Limb (tissue), 2 donors: ENCODE measurements at regions not wholly inside any gene's neighbourhood (a gene's known extent, or its start where the extent isn't known, plus 50 kb on each side); places are given as distances from the start of the nearest gene placed in this dataset.
A peak's percentile ranks its signal among the peaks of the same experiment; 100 is the strongest.

ENCODE experiments used
- DNase-seq, 2 donors: peaks; one replicate each; pipeline ENCODE4 v3.0.0-alpha.2; 2016; ENCODE audit errors: extremely low spot score in 2 of 2

GRCh38 chr20:23232219-23232581 is 118.4 kb upstream of the NXT1 start:
- DNase-seq: no peak

GRCh38 chr20:23231561-23232218 is 118.9 kb upstream of the NXT1 start:
- no peak for DNase-seq

- no peak for DNase-seq
Measured at GRCh38 chr20:23230766-23231385, 119.7 kb upstream of the NXT1 start.

GRCh38 chr20:23229989-23230388 is 120.6 kb upstream of the NXT1 start:
- DNase-seq: no peak

GRCh38 chr20:23228912-23229311 is 121.7 kb upstream of the NXT1 start:
- peak in 1 of 2 donors; percentile 8 for DNase-seq

- no peak for DNase-seq
Measured at GRCh38 chr20:23227976-23228375, 122.6 kb upstream of the NXT1 start.

- no peak for DNase-seq
Measured at GRCh38 chr20:23227274-23227673, 123.3 kb upstream of the NXT1 start.

GRCh38 chr20:23226612-23227265 is 123.9 kb upstream of the NXT1 start:
- no peak for DNase-seq

- DNase-seq: peak in 1 of 2 donors; percentile 16
Measured at GRCh38 chr20:23225407-23226060, 125.1 kb upstream of the NXT1 start.

- DNase-seq: peak in 1 of 2 donors; percentile 11
Measured at GRCh38 chr20:23224806-23225205, 125.8 kb upstream of the NXT1 start.

- DNase-seq: no peak
Measured at GRCh38 chr20:23223908-23224580, 126.5 kb upstream of the NXT1 start.

- DNase-seq: no peak
Measured at GRCh38 chr20:23222531-23223200, 127.9 kb upstream of the NXT1 start.

- no peak for DNase-seq
Measured at GRCh38 chr20:23217023-23217422, 130.9 kb upstream of the CD93 start.

- DNase-seq: no peak
Measured at GRCh38 chr20:23215344-23215995, 129.3 kb upstream of the CD93 start.

- no peak for DNase-seq
Measured at GRCh38 chr20:23214903-23215302, 128.8 kb upstream of the CD93 start.

- DNase-seq: no peak
Measured at GRCh38 chr20:23212464-23212995, 126.4 kb upstream of the CD93 start.

GRCh38 chr20:23212011-23212410 is 125.9 kb upstream of the CD93 start:
- no peak for DNase-seq

GRCh38 chr20:23211164-23211563 is 125.0 kb upstream of the CD93 start:
- no peak for DNase-seq

GRCh38 chr20:23207826-23208540 is 121.9 kb upstream of the CD93 start:
- DNase-seq: no peak

GRCh38 chr20:23206995-23207394 is 120.9 kb upstream of the CD93 start:
- DNase-seq: no peak
